ENCODE measurements at regions not wholly inside any gene's neighbourhood (a gene's known extent, or its start where the extent isn't known, plus 50 kb on each side); places are given as distances from the start of the nearest gene placed in this dataset.

GRCh38 chr3:94787734-94788270 lies 724.9 kb downstream of the NSUN3 start:
- H3K27ac ChIP-seq (replicated peaks in 1 of 4): no peak overlapping the region
- DNase-seq (ENCODE audit: extremely low spot score): no peak
- H3K36me3 ChIP-seq: no peaks in the 10 kb centered on the region
- H3K4me3 ChIP-seq: no peak overlapping the region
- H3K4me1 ChIP-seq: no peaks in the 10 kb centered on the region
- WGBS: 41% methylated on average over 1 of the region's 1 CpG
- H3K27me3 ChIP-seq: no peaks in the 10 kb centered on the region
- no peak for TF ChIP-seq POLR2AphosphoS5 (IDR thresholded peaks at IDR 0.05)
- TF ChIP-seq CTCF (IDR thresholded peaks at IDR 0.05): no peak
- no peak for TF ChIP-seq POLR2A (IDR thresholded peaks at IDR 0.05; ENCODE audit: low read depth)
- TF ChIP-seq EP300 (IDR thresholded peaks at IDR 0.05): no peak
- no peaks in the 10 kb centered on the region for H3K9me3 ChIP-seq
- intact Hi-C loops (cut with DNase I): no loop called here

GRCh38 chr3:94794563-94794962 lies 731.7 kb downstream of the NSUN3 start:
- DNase-seq (ENCODE audit: extremely low spot score): no peak
- H3K27me3 ChIP-seq: no peaks in the 10 kb centered on the region
- TF ChIP-seq EP300 (IDR thresholded peaks at IDR 0.05): no peak
- TF ChIP-seq POLR2A (IDR thresholded peaks at IDR 0.05; ENCODE audit: low read depth): no peak
- no peak for TF ChIP-seq CTCF (IDR thresholded peaks at IDR 0.05)
- TF ChIP-seq POLR2AphosphoS5 (IDR thresholded peaks at IDR 0.05): no peak
- H3K27ac ChIP-seq (replicated peaks in 1 of 4): no peak overlapping the region
- H3K4me3 ChIP-seq: no peak overlapping the region
- H3K9me3 ChIP-seq: no peaks in the 10 kb centered on the region
- no peaks in the 10 kb centered on the region for H3K36me3 ChIP-seq
- intact Hi-C loops (cut with DNase I): no loop called here
- H3K4me1 ChIP-seq: no peaks in the 10 kb centered on the region

- H3K9me3 ChIP-seq: no peaks in the 10 kb centered on the region
- intact Hi-C loops (cut with DNase I): no loop called here
- 92% methylated on average over 1 of the region's 1 CpG for WGBS
These were observed 736.7 kb downstream of the NSUN3 start for GRCh38 chr3:94799420-94800060.

GRCh38 chr3:94811836-94812235 lies 749.0 kb downstream of the NSUN3 start:
- Histone ChIP-seq H3K36me3 (no peaks in the 10 kb centered on the region), H3K9me3 (no peaks in the 10 kb centered on the region), H3K27me3 (no peaks in the 10 kb centered on the region), H3K4me3 (no peak overlapping the region), H3K27ac (replicated peaks in 1 of 4) (no peak overlapping the region), H3K4me1 (no peaks in the 10 kb centered on the region)
- TF ChIP-seq CTCF (IDR thresholded peaks at IDR 0.05): no peak
- TF ChIP-seq EP300 (IDR thresholded peaks at IDR 0.05): no peak
- no peak for TF ChIP-seq POLR2A (IDR thresholded peaks at IDR 0.05; ENCODE audit: low read depth)
- no peak for TF ChIP-seq POLR2AphosphoS5 (IDR thresholded peaks at IDR 0.05)
- DNase-seq (ENCODE audit: extremely low spot score): no peak
- WGBS: 90% methylated on average over 2 of the region's 2 CpGs
- intact Hi-C loops (cut with DNase I): no loop called here

More at GRCh38 chr3:94799420-94800060, 736.7 kb downstream of the NSUN3 start:
- H3K27me3 ChIP-seq: no peaks in the 10 kb centered on the region
- no peaks in the 10 kb centered on the region for H3K4me1 ChIP-seq
- H3K27ac ChIP-seq (replicated peaks in 1 of 4): no peak overlapping the region
- no peaks in the 10 kb centered on the region for H3K36me3 ChIP-seq
- no peak for DNase-seq (ENCODE audit: extremely low spot score)
- no peak for TF ChIP-seq POLR2AphosphoS5 (IDR thresholded peaks at IDR 0.05)
- TF ChIP-seq EP300 (IDR thresholded peaks at IDR 0.05): no peak
- no peak for TF ChIP-seq POLR2A (IDR thresholded peaks at IDR 0.05; ENCODE audit: low read depth)
- TF ChIP-seq CTCF (IDR thresholded peaks at IDR 0.05): no peak
- H3K4me3 ChIP-seq: no peak overlapping the region

- H3K36me3 ChIP-seq: no peaks in the 10 kb centered on the region
- H3K9me3 ChIP-seq: peaks cover 0 to 5% (median 0%) of the 10 kb centered on the region in 4 donors
- no peaks in the 10 kb centered on the region for H3K27me3 ChIP-seq
- H3K27ac ChIP-seq (replicated peaks in 1 of 4): no peak overlapping the region
- 46% methylated on average over 1 of the region's 1 CpG for WGBS
- no peaks in the 10 kb centered on the region for H3K4me1 ChIP-seq
- intact Hi-C loops (cut with DNase I): no loop called here
- no peak for DNase-seq (ENCODE audit: extremely low spot score)
- no peak overlapping the region for H3K4me3 ChIP-seq
- no peak for TF ChIP-seq POLR2AphosphoS5 (IDR thresholded peaks at IDR 0.05)
These were observed 758.4 kb downstream of the NSUN3 start for GRCh38 chr3:94821241-94821640.
